Limb (tissue), 2 donors: ENCODE measurements at regions not wholly inside any gene's neighbourhood (a gene's known extent, or its start where the extent isn't known, plus 50 kb on each side); places are given as distances from the start of the nearest gene placed in this dataset.

Experiments
- DNase-seq, 2 donors: peaks; one replicate each; pipeline ENCODE4 v3.0.0-alpha.2; 2016; ENCODE audit errors: extremely low spot score in 2 of 2

DNA sequence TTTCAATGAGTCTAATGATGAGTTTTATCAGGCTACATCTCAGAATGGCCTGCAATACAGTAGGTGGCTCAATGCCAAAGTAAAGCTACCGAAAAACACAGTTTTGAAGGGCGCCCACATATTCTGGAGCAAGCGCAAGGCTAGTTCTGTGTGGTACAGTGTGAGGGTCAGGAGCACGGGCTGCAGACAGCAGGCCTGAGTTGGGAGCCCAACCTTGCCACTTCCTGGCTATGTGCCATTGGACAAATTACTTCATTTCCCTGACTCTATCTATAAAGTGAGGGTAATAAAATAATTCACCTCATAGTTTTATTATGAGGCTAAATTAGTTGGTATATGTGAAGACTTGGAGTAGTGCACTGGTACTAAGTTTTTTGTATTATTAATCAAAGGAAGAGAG is 150.7 kb downstream of the OPN5 start:
- DNase-seq = no peak

DNA sequence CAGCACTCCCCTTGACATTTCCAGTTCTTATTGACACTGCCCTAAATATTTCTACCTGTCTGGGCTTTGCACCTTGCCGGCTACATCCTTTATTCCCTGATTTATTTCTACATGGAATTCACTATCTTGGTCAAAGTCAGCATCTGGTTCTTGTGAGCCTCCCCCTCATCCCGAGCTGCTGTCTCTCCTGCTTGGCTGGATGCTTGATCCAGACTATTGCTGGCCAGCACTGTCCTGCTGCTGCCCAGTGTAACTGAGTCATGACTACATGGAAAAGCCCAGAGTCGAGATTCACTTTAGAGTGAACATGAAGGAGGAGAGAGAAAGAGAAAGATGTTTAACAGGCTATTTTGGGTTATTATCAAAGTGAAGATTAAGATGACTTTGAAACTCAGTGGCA is 142.2 kb downstream of the OPN5 start:
- no peak for DNase-seq

DNA sequence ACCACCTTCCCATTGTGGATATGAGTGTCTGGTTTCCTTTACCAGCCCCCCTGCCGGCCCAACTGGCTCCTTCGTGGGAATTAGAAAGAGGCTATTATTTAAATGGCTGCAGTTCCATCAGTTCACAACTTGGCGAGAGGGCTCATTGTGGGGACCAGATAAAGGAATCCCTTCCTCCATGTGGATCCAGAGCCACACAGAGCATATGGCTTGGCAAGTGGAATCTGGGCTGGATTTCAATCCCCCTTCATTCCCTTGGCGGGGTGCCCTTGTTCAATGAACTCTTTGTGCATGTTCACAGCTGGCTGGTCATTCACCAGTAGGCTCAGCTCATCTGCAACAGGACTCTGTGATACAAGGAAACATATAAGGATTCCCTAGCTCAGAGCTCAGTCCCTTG is 140.6 kb downstream of the OPN5 start:
- peak; percentile 27 to 36 for DNase-seq

DNA sequence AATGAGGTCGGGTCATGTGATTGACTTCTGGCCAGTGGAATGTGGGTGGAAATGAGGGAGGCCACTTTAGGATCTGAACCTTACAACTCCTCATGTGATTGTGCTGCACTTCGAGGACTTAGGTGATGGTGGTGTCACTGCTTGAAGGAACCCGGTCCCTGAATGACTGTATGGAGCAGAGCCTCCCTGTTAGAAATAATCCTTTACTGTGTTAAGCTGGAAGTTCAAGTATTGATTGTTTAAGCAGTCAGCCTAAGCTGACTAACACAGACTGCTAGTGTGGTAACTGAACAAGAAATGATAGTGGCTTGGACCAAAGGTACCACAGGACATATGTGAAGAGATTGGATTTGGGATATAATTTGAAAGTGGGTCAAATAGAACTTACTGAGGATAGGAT is 138.0 kb downstream of the OPN5 start:
- no peak for DNase-seq

DNA sequence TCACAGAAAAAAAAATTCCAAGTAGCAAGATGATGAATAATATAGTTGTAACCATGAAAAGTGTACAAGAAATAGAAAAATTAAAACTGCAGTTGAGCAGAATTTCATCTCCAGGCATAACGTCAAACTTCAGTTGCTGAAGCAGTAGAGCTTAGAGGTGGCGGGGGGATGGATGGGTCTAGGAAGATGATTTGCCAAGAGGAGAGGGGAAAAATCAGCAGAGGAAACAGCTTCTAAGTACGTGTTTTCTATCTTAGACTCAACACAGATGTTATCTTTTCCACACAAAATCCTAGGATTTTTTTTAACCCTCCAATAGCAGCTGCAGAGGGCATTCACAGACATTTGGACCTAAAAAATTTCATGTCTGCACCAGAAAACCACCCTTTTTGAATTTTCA is 136.0 kb downstream of the OPN5 start:
- no peak for DNase-seq

DNA sequence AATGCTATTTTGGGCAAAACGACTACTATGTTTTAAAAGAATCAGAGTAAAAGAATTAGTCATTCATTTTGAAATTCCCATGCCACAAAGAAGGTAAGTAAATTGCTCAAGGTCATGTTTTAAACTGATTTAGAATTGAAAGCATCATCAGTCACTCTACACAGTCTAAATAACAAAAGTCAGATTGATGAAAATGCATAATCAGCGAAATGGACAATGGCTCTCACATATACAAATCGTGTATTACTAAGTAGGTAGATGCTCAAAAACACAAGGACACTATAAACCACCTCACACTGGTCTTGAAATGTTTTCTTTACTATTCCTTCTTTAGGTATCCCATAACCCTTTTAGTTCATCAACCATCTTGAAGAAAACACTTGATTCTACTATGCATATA is 135.4 kb downstream of the OPN5 start:
- no peak for DNase-seq

DNA sequence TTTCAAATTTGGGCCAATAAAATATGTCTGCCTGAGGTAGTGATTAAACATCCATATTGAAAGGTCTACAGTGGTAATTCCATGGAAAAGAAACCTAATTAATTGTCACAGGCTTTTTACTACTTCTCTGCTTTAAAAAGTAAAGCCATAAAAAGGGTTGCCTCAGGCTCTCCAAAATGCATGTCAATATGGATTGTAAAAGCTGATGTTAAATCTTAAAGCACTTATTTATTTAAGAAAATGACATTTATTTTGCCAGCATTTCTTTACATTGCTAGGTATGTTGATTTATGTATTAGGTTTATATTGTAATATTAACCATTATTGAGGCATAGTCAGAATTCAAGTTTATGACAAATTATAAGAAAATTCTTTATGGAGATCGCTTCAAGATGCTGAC is 133.2 kb downstream of the OPN5 start:
- no peak for DNase-seq

DNA sequence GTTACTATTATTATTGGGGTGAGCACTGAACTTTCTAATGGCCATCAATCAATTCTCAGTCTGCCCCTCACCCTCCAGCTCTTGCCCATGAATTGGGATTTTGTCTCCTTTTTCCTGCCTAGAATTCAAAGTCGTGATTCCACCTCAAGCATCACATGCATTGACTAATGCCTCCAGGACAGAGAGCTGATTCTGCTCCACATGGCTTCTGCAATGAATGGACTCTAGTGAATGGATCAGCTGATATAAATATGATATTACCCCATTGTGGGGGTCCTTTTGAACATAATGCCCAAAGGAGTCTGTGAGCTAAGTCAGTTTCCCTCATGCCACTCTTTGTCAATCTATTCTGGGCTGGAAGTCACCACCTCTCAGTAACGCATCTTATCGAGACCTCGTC is 126.4 kb downstream of the OPN5 start:
- no peak for DNase-seq

DNA sequence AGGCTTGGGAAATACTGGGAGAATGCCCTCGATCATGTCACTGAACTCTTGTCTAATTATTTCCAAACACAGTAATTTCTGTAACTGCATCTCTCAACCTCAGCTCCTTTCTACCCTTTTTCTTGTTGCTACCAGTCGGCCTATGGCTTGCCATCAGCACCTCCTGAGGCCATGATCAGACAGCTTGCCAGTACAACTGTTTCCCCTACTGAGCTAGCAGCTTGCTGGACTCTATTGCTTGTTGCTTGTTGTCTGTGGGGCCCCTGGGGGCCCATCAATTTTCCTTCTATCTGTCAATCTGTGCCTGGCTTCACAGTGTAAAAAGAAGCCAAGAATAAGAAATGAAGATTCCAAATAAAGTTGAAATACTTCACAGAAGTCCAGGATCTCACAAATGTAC is 123.9 kb downstream of the OPN5 start:
- no peak for DNase-seq

DNA sequence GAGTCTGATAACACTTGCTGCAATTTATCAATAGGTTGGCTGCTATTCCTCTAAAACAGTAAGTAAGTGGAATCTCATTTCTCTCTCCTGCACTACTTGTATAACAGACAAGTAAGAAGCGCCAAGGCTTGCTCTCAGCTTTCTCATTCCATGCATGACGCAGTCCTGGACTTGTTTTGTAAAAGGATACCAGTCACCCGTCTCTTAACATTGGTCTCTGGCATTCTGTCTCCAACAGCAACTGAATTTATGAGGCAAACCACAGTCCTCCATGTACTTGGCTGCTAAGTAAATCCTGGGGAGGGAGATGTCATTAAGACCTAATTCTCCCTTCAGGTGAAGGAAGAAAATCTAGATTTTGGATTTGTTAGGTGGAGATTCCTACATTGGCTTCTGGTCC is 115.4 kb downstream of the OPN5 start:
- DNase-seq = no peak

DNA sequence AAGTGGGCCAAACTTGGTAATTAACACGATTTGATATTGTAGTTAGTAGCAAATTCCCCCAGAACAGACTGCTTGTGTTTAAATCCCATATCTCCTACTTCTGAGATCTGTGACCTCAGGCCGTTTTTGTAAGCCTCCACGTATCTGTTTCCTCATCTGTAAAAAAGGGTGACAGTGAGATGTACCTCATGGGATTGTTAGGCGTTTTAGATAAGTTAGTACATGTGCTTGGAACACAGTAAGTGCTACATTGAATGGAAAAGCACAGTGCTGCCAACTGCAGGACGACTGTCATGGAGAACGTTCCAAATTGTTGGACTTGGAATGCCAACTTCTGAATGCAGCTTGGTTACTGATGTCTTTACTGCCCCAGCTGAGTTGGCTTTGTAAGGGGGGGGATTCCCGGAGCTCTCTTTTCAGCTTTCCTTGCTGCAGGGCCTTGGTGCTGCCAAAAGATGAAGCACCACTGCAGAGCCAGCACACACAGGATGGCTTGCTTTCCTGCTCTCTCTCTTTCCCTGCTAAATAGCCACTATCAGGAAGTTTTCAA is 108.6 kb downstream of the OPN5 start:
- DNase-seq = no peak

DNA sequence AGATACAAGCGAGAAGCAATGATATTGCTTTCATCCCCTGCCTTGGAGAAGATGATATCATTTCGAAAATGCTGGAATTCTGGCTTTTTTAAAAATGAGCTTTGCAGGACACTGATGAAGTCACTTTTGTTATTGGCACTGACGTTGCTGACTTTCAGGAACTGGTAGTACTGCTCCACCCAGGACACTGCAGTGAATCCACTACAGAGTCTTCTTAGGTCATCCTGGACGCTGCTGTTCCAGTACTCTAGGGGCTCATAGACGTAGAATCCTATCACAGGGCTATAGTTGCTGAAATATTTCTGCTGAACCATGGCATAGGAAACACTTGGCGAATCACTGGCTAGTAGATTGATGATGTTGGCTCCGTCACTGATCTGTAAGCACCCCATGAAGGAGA is 97.2 kb downstream of the OPN5 start:
- DNase-seq = no peak
